NCI-H526 treated with DMSO at 0.1 percent for 48 hours (cell line): ENCODE measurements at regions not wholly inside any gene's neighbourhood (a gene's known extent, or its start where the extent isn't known, plus 50 kb on each side); places are given as distances from the start of the nearest gene placed in this dataset.
A peak's percentile ranks its signal among the peaks of the same experiment; 100 is the strongest.
"Not testable (repeated sequence)": the region's sequence is repeated elsewhere in the genome, so short reads cannot be mapped to it uniquely, and the experiment has no call there.

ENCODE experiments used
- DNase-seq: peaks from one replicate; lab custom pipeline; 2025; lab: John Stamatoyannopoulos, UW

GRCh38 chr17:18546514-18547398 is 70.2 kb downstream of the LGALS9C start:
- not testable (repeated sequence) for DNase-seq

GRCh38 chr17:18557086-18557485 is 80.5 kb downstream of the LGALS9C start:
- not testable (repeated sequence) for DNase-seq

- DNase-seq, result not testable (repeated sequence)
These were observed 80.7 kb downstream of the TBC1D28 start for GRCh38 chr17:18563381-18564098.

- peak; percentile 45 for DNase-seq
These were observed 80.1 kb downstream of the TBC1D28 start for GRCh38 chr17:18564099-18564448.

GRCh38 chr17:18568108-18568995 is 75.8 kb downstream of the TBC1D28 start:
- not testable (repeated sequence) for DNase-seq

GRCh38 chr17:18569489-18569913 is 74.7 kb downstream of the TBC1D28 start:
- peak; percentile 50 for DNase-seq

- DNase-seq, result not testable (repeated sequence)
These were observed 71.7 kb downstream of the TBC1D28 start for GRCh38 chr17:18572536-18572935.

GRCh38 chr17:18574137-18574536 is 70.1 kb downstream of the TBC1D28 start:
- DNase-seq, result not testable (repeated sequence)
